ENCODE measurements at regions not wholly inside any gene's neighbourhood (a gene's known extent, or its start where the extent isn't known, plus 50 kb on each side); places are given as distances from the start of the nearest gene placed in this dataset.

DNA sequence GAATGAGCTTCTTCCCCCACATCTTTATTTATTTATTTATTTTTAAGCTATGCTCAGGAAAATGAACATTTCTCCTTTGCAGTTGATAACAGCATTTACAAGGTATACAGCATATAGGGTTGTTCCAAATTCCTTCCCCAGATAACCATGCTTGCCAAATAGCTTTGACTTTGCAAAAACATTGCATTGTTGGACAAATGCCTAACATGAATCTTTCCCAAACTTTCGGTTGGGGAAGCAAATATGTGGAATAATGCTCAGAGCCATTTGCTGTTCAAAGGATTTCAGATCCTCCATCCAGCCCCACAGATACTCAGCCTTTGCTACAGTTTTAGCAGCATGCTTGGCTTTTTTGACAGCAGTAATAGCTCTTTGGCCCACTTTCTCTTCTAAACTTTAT, 127.2 kb upstream of the AGA start:
- DNase-seq (ENCODE audit: low read depth in 2 of 2): no peak

DNA sequence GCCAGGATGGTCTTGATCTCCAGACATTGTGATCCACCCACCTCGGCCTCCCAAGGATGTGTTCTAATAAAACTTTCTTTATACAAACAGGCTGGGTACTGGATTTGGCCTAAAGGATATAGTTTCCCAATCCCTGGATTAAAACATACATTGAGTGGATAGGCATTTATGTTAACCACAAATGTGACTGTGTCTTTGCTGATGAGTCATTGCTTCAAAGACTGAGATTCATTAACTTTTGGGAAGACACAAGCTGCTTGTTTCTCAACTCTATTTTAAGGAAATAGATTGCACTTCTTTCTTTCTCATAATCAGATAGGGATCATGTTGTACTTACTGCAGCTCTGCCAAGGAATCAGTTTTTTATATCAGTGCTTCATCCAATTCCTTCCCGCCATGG, 131.3 kb upstream of the AGA start:
- DNase-seq (ENCODE audit: low read depth in 2 of 2): no peak

DNA sequence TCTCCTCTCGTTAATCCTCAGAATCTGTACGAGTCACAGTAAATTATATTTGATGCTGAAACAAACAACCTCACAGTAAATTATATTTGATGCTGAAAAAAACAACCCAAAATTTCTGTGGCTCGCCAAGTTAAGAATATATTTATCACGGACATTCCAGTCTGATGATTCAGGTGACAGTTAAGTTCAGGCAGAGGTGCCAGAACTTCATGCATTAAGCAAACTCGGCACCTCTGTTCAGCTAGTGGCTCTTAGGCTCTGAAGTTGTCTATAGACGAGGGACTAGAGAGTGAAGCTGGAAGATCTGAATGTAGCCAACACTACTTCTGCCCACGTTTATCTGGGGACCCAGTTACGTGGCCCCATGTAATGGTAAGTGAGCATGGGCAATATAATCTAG, 132.2 kb upstream of the AGA start:
- no peak for DNase-seq (ENCODE audit: low read depth in 2 of 2)

DNA sequence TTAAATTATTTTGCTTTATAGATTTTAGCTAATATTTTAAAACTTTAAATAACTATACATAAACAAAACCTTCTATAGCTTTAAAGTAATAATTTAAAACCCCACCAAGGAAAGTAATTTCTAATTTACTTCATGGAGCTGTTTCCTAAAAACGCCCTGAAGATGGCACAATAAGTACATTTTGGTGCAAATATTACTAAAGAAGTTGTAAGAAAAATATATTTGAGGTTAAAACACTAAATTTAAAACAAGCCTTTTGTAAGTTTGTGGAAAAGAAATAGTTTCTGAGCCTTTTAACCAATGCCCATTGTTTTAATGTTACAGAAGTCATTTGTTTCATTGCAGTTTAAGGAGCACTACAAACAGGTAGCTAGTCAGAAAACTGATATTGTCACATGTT, 137.4 kb upstream of the AGA start:
- DNase-seq (ENCODE audit: low read depth in 2 of 2): no peak

DNA sequence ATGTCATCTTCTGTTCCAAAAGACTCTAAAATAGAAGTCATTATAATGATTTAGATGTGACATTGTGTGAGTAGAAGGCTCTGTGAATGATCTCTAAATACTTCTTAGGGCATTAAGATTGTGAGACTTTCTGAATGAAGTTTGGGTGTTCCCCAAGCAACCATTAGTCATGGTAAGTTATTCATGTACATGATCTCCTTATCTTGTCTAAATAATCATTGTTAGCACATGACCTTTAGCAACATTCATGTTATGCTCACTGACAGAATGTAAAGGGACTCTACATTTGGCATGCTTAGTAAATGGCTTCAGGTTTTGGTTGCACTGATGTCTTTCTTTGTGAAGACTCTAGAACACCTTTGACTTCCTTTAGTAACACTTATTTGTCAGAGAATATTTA, 140.8 kb upstream of the AGA start:
- DNase-seq (ENCODE audit: low read depth in 2 of 2): no peak

DNA sequence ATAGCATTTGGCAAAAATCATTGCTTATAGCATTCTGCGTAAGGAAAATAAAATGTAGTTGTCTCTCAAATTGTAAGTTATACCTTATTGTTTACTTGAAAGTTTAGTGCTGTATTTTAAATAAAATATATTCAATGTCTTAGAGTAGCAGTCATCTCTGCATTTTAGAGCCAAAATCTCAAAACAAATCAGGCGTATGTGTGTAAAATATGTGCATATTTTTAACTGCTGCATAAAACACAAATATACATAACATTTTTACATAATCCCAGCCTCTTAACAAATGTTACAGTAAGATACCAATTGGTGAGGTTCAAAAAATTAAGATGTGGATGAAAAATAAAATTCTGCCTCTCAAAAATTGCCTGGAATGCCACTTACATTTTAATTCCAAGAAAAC, 145.8 kb upstream of the AGA start:
- DNase-seq (ENCODE audit: low read depth in 2 of 2): no peak

DNA sequence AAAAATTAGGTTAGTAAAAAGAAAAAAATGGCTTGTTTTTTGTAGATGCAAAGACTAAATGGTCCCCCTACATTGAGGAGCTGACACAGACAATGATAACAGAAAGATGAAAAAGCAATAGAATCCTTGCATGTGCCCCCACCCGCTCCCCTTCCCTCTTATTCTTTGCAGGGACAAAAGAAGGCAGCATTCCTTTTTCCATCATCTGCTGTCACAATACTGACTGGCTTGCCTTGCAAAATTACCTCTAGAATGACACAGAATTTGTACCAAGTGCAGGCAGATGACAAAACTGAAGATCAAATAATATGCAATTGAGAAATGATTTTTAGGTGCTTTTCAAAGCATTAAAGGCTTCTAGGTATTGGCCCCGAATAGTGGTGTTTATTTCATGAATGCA, 153.1 kb upstream of the AGA start:
- DNase-seq (ENCODE audit: low read depth in 2 of 2): no peak

DNA sequence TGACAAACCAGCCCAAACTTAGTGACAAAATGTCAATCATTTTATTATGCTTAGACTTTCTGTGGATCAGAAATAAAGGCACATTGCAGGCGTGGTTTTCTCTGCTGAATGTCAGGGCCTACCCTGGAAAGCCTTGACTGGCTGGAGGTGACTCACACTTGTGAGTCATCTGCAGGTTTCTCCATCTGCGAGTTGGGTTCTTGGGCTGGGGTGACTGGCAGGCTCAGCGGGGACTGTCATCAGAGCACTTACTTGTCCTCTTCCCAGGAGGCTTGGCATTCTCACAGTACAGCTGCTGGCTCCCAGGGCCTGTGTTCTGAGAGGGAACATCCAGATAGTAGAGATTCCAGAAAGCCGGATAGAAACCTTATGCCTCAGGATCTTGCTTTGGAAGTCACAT, 153.8 kb upstream of the AGA start:
- DNase-seq (ENCODE audit: low read depth in 2 of 2): peak; percentile 8 to 20

DNA sequence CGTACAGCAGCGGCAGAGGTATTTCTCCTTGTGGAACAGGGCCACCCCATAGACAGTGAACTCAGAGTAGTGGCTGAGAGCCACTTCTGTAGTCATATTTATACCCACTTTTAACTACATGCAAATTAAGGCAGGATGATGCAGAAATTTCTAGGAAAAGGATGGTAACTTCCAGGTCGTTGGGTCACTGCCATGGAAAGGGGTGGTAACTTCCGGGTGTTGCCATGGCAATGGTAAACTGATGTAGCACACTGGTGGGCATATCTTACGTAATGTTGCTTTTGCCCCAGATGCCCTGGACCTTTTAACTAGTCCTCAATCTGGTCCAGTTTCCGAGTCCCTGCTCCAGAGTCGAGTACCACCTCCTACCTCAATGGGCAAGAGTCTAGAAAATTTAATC, 154.8 kb upstream of the AGA start:
- no peak for DNase-seq (ENCODE audit: low read depth in 2 of 2)

DNA sequence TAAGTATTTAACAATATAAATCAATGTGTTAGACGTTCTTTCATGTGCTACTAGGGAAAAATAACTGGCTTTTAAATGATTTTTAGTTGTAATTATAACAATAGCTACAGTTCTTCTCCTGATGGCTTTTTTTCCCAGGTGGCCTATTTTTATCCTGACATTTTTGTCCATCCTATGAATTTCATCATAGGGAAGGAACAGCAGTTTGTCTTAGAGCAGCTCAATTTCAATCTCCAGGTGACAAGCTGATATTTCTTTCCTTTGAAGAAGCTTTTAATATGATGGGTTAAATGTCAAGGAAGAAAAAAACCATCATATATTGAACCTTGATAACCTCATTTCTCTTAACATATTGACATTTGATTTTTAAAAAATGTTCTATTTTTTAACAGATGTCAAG, 163.0 kb upstream of the AGA start:
- no peak for DNase-seq (ENCODE audit: low read depth in 2 of 2)

DNA sequence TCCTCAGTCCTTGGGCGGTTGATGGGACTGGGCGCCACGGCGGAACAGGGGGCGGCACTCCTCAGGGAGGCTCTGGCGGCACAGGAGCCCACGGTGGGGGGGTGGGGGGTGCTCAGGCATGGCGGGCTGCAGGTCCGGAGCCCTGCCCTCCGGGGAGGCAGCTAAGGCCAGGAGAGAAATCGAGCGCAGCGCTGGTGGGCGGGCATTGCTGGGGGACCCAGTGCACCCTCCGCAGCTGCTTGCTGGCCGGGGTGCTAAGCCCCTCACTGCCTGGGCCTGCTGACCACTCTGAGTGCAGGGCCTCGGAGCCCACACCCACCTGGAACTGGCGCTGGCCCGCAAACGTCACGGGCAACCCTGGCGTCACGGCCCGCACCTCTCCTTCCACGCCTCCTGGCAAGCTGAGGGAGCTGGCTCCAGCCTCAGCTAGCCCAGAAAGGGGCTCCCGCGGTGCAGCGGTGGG, 164.9 kb upstream of the AGA start:
- DNase-seq (ENCODE audit: low read depth in 2 of 2): no peak

DNA sequence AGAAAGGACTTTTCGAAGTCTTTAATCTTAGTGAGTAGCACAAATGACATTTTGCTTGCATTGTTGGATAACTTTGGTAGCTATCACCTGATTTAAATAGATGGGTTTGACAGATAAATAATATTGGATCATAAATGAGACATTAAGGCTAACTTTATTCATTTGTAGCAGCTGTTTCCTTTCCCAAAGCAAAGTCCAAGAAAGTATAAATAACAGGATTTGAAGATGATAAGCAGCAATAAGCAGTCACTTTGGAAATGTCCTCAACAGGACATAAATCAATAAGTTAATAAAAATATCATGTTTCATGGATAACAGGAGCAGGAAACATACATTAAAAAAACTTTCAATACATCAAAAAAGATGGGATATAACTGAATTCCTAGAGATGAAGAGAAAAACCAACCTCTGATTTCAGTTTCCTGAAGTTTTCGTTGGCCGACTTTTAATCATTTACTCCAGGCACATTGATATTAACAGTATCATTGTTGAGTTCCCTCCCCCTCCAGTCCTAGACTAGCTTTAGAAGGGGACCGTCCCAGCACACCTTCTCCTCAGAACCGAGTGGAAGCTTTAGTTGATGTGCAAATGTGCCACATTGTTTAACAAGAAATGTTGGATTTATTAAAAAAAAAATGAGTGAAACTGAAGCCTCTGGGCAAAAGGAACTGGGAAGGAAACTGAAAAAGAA, 169.9 kb upstream of the AGA start:
- DNase-seq (ENCODE audit: low read depth in 2 of 2): no peak

DNA sequence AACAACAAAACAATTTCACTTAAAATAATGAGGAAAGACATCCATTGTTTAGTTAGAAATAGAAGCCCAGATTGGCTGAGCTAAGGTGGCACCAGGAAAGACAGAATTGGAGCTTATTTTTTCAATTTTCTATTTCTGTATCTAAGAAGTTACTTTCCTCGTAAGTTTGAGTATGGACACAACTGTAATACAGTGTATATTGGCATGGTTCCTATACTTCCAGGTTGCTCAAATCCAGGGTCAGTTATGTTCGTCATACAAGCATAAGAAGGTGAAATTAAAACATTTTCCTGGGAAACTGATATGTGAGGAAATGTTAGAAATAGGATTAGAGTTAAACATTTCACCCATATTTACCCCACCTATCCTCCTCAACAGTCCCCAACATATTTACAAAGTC, 170.4 kb upstream of the AGA start:
- no peak for DNase-seq (ENCODE audit: low read depth in 2 of 2)

DNA sequence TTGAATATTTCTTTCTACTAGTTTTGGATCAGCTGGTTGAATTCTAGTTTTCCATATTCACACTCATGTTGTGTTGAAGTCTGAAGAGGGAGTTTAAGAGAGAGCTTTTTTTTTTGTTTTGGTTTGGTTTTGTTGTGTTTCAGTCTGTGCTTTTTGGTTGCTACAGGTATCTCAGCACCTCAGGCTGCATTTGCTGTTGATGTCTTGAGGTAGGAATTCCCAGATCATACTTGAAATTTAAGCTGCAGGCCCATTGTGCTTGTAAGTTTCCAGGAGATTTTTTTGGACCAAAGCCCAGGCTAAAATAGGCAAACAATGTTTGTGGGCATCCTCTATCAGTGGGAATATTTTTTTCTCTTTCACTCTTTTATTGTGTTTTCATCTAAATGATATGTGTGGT, 190.2 kb upstream of the AGA start:
- DNase-seq (ENCODE audit: low read depth in 2 of 2): no peak

DNA sequence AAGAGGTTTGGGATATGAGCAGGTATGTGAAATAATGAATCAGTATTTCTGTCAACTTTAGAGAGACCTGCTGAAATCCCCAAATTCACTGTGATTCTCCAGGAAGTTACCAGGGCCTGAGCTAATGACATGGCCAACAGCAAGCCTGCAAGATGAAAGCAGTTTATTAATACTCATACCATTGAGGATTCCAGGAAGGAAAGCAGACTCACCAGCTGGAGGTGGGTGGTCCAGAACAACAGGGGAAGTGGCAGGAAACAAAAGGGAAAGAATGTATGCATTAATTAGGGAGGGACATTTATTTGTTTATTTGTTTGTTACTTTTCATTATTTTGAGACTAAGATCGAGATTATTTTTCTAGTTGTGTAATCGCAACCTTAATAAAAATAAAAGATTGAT, 196.6 kb upstream of the AGA start:
- no peak for DNase-seq (ENCODE audit: low read depth in 2 of 2)

DNA sequence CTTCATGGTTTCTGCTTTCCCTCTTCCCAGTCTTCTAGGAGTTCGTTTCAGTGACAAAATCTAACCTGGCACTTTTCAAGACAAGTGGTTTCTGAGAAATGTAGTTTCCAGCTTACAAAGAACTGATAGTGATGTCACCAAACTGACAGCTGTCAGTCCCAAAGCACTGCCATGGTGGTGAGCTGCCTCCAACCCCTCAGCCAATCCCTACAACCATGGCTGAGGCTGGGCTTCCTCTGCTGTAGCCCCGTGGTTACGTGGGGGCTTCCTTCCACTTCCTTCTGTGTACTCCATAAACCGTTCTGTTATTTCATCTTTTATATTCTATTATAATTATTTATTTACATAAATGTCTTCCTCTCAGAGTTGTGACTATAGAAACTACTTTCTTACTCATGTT, 198.6 kb upstream of the AGA start:
- DNase-seq (ENCODE audit: low read depth in 2 of 2): no peak

DNA sequence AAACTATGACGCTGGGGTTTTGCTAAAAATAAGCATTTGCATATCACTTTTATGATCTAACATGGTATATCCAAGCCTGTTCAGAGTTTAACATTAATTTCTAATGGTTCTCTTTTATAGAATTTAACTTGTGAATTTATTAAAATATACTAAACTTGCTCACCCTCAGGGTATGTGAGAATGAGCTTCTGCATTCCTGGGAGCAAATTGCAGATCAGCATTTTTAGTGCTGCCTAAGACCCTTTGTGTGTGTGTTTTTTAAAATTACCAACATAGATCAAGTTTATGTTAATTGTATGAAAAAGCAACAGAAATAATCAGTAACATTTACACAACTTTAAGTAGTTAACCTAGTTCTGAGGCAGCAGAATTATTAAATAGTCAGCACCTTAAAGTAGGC, 218.0 kb upstream of the AGA start:
- no peak for DNase-seq (ENCODE audit: low read depth in 2 of 2)

DNA sequence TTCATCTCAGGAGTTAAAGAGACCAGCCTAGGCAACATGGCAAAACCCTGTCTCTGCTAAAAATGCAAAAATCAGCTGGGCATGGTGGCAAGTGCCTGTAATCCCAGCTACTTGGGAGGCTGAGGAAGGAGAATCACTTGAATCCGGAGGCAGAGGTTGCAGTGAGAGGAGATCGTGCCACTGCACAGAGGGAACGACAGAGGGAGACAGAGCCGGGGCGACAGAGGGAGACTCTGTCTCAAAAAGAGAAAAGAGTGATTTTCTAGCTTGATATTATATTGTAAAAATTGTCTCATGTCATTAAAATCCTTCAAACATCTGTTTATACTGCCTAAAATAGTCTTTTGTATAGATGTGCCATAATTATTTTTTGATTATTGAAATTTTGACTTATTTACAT, 225.4 kb upstream of the AGA start:
- no peak for DNase-seq (ENCODE audit: low read depth in 2 of 2)

DNA sequence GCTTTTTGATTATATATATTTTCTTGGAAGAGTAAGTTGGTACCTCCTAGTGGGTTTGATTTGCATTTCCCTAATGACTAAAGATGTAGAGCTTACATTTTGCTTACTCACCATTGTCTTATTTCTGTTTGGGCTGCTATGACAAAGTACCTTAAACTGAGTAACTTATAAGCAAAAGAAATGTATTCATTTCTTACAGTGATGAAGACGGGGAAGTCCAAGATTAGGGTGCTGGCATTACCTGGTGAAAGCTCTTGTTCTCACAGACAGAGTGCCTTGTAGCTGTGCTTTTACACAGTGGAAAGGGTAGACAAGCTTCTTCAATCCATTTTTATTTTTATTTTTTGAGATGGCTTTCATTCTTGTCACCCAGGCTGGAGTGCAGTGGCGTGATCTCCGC, 229.2 kb upstream of the AGA start:
- DNase-seq (ENCODE audit: low read depth in 2 of 2): no peak

DNA sequence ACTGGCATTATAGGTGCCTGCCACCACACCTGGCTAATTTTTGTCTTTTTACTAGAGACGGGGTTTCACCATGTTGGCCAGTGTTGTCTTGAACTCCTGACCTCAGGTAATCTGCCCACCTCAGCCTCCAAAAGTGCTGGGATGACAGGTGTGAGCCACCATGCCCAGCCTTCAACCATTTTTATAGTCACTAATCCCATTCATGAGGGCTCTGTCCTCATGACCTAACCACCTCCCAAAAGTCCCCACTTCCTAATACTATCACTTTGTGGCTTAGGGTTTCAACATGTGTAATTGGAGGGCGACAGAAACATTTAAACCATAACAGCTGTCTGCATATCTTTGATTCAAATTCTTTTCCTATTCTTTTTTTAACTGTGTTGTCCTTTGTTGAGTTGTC, 229.6 kb upstream of the AGA start:
- DNase-seq (ENCODE audit: low read depth in 2 of 2): no peak

DNA sequence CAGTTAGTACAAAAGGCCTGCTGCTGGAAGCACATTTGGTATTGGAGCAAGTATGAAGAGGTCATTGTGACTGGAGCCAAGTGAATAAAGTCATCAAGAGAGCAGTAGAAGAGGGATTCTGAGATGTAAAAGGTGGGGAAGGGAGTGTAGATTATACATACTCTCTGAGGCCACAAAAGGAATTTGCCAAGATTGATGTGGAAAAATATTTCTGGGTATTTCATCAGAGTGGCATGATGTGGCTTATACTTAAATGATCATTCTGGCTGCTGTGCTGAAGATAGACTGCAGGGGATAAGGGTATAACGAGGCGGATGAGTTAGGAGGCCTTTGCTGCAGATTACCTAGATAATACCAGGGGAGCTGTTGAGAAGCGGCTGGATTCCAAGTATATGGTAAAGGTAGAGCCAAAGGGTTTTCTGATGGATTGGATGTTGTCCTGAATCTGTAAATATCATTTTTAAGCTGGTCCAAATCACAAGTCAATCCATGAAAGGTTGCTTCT, 231.8 kb upstream of the AGA start:
- no peak for DNase-seq (ENCODE audit: low read depth in 2 of 2)

DNA sequence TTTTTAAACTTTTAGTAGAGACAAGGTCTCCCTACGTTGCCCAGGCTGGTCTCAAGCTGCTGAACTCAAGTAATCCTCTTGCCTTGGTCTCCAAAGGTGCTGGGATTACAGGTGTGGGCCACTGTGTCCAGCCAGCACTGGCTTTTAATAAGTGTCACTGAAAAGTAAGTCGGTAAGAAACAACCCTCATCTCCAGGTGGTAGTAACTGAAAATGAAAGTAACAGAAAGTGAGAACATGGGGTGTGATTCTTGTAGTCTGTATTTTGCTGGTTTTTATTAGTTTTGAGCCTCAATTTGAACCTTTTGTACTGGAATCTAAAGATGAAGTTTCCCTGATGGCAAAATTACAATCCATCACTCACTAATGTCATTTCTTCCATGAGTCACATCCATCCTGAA, 238.1 kb upstream of the AGA start:
- no peak for DNase-seq (ENCODE audit: low read depth in 2 of 2)

DNA sequence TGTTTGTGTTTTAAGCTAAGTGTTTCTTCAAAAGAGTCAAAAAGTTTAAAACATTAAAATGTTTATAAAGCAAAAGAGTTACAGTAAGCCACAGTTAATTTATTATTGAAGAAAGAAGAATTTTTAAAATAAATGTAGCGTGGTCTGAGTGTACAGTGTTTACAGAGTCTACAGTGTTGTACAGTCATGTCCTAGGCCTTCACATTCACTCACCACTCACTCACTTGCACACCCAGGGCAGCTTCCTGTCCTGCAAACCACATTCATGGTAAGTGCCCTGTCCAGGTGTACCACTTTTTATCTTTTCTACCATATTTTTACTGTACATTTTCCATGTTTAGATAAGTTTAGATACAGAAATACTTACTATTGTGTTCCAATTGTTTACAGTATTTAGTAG, 239.7 kb upstream of the AGA start:
- DNase-seq (ENCODE audit: low read depth in 2 of 2): no peak

DNA sequence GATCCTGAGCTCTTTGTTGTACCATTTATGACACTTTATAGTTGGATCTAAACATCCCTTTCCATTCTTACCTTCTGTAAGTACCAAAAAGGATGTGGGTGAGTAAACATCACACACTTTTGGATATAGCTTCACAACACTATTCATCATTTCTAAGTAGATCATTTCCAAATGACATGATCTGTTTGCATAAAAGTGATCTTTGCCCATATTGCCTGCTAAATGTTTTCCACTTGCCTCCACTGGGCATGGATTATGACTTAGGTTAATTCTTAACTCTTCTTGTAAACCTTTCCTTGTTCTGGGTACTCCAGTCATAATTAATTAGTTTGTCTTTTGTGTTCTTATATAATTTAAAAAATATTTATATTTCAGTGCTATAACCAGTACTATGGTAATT, 244.9 kb upstream of the AGA start:
- DNase-seq (ENCODE audit: low read depth in 2 of 2): no peak
